ENCODE measurements at regions not wholly inside any gene's neighbourhood (a gene's known extent, or its start where the extent isn't known, plus 50 kb on each side); places are given as distances from the start of the nearest gene placed in this dataset.

GRCh38 chr12:124461851-124462623 is 105.4 kb downstream of the NCOR2 start:
- no peak for DNase-seq (ENCODE audit: low read depth)
- no peak overlapping the region for H3K4me3 ChIP-seq (ENCODE audit: low read depth, low read length)

DNA sequence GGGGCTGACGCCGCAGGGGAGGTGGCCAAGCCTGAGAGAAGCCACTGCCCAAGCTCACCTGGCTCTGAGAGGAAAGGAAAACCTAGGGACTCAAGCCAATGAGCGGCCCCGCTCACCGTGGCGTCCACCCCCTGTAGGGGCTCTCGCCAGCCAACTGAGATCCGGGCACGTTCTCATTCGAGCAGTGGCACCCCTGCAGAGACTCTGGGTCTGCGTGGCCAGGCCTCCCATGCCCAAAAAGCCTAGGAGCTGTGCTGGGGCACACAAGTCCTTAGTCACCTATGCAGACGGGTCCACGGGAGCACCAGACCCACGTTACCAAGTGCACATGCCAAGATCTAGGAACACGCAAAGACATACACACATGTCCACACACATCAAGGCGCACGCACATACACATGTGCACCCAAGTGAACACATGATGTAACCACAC is 106.2 kb downstream of the NCOR2 start:
- no peak for DNase-seq (ENCODE audit: low read depth)
- H3K4me3 ChIP-seq (ENCODE audit: low read depth, low read length) = no peak overlapping the region

- no peak overlapping the region for H3K4me3 ChIP-seq (ENCODE audit: low read depth, low read length)
- no peak for DNase-seq (ENCODE audit: low read depth)
Measured at GRCh38 chr12:124460771-124461170, 106.6 kb downstream of the NCOR2 start.

- no peak overlapping the region for H3K4me3 ChIP-seq (ENCODE audit: low read depth, low read length)
- DNase-seq (ENCODE audit: low read depth) = no peak
Measured at GRCh38 chr12:124459852-124460645, 107.4 kb downstream of the NCOR2 start.

- H3K4me3 ChIP-seq (ENCODE audit: low read depth, low read length) = no peak overlapping the region
- no peak for DNase-seq (ENCODE audit: low read depth)
Measured at GRCh38 chr12:124458992-124459851, 108.2 kb downstream of the NCOR2 start.

- H3K4me3 ChIP-seq (ENCODE audit: low read depth, low read length) = no peak overlapping the region
- DNase-seq (ENCODE audit: low read depth) = no peak
Measured at GRCh38 chr12:124458220-124458991, 109.0 kb downstream of the NCOR2 start.

DNA sequence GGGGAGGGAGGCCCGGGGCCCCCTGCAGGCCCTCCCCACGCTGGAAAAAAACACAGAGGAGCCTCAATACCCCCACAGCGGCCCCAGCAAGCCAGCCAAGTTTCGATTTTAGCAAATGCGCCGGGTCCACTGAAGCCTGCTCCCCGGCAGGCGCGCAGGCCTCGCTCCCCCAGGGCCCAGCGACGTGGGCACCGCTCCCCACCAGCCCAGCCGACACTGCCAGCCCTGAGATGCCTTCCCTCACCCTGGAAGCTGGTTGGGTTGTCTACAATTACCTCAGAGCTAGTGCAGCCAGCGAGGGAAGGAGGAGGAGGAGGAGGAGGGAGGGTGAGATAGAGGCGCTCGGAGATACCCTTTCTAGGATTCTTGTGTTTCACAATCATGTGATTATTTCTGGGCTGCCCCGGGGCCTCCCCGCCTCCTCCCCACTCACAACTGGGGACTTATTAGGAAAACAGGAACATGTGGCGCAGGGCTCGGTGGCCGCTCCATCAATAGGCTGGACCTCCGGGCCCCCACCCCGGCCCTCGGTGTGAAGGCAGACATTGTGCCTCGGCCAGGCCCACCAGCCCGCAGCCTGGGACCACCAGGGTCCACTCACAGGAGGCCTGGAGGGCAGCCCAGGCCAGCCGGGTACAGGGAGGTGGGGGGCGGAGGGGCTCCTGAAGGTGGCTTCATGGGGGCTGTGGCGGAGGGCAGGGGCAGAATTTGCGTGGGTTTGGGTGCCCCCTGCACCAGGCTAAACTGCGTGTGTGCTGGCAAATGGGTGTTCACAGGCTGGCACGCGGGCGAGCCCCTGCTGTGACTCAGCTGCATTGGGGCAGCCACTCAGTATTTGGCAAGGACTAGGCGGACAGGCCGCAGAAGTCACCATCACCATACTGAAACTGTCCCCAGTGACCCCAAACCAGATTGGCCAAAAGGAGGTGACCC is 109.9 kb downstream of the NCOR2 start:
- no peak overlapping the region for H3K4me3 ChIP-seq (ENCODE audit: low read depth, low read length)
- no peak for DNase-seq (ENCODE audit: low read depth)

- H3K4me3 ChIP-seq (ENCODE audit: low read depth, low read length) = no peak overlapping the region
- DNase-seq (ENCODE audit: low read depth) = no peak
Measured at GRCh38 chr12:124456652-124457152, 110.7 kb downstream of the NCOR2 start.

DNA sequence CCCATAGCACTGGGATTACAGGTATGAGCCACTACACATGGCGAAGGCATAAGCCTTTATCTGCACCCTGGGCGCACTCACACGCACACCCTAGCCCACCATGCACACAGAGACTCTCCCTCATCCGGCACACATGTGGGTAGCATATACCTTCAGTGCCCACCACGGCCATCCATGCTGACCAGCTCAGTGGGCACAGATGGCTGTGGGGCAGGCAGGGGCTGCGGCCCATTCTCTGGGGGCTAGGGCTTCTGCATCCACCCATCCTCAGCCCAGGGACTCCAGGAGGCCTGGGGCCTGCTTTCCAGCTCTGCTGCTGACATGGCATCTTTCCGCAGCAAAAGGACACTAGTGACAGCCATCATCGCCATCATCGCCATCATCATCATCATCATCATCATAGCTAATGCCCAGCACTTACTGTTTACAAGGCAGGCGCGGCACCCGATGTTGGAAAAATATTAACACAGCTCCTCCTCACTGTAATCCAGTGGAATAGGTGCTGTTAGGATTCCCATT is 111.2 kb downstream of the NCOR2 start:
- DNase-seq (ENCODE audit: low read depth) = no peak
- no peak overlapping the region for H3K4me3 ChIP-seq (ENCODE audit: low read depth, low read length)

DNA sequence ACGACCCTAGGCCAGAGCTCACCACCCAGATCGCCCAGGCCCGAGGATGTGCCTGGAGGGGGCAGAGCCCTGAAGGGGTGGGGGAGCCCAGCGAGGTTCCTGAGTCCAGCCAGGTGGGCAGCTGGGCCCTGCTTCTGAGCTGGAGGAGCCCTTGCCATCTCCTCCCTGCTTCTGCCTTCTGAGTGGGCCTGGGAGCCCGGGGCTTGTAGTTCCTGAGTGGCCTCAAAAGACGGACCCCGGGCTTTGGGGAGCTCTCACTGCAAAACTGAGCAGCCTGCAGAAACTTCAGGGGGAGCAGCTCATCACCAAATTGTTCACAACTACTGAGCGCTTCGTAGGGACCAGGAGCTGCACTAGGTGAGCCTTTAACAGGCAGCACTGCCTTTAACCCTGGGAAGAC is 112.1 kb downstream of the NCOR2 start:
- no peak overlapping the region for H3K4me3 ChIP-seq (ENCODE audit: low read depth, low read length)
- no peak for DNase-seq (ENCODE audit: low read depth)

DNA sequence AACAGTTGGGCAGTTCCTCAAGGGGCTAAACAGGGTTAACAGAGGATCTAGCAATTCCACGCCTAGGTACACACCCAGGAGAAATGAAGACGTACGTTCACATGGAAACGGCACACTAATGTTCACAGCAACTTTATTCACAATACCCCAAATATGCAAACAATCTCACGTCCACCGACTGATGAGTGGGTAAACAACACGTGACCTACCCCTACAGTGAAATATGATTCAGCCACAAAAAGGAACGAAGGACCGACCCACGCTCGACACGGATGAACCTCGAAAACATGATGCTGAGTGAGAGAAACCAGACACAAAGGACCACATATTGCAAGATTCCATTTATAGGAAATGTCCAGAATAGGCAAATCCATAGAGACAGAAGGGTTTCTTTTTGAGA is 112.7 kb downstream of the NCOR2 start:
- no peak for DNase-seq (ENCODE audit: low read depth)
- H3K4me3 ChIP-seq (ENCODE audit: low read depth, low read length) = no peak overlapping the region

GRCh38 chr12:124454352-124454725 is 113.1 kb downstream of the NCOR2 start:
- no peak overlapping the region for H3K4me3 ChIP-seq (ENCODE audit: low read depth, low read length)
- no peak for DNase-seq (ENCODE audit: low read depth)

- no peak for DNase-seq (ENCODE audit: low read depth)
- no peak overlapping the region for H3K4me3 ChIP-seq (ENCODE audit: low read depth, low read length)
Measured at GRCh38 chr12:124453419-124454351, 113.7 kb downstream of the NCOR2 start.

- no peak for DNase-seq (ENCODE audit: low read depth)
- H3K4me3 ChIP-seq (ENCODE audit: low read depth, low read length) = no peak overlapping the region
Measured at GRCh38 chr12:124452576-124453331, 114.7 kb downstream of the NCOR2 start.

GRCh38 chr12:124451637-124452243 is 115.7 kb downstream of the NCOR2 start:
- H3K4me3 ChIP-seq (ENCODE audit: low read depth, low read length) = no peak overlapping the region
- DNase-seq (ENCODE audit: low read depth) = no peak

DNA sequence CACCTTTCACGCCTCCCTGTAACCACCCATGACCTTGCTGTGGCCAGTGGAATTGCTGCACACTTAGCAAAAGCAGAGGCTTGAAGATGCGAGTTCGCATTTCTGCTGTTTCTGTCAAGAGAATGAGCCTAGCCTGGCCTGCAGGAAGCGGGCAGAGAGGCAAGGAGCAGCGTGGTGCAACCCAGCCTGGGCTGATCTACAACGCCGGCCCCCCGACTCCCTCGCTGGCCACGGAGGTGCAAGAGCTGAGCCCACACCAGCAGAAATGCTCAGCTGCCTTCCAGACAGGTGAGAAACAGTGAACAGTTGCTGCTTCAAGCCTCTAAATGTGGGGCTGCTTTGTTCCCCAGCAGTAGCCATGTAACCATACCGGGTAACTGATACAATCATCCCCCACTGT is 116.4 kb downstream of the NCOR2 start:
- no peak overlapping the region for H3K4me3 ChIP-seq (ENCODE audit: low read depth, low read length)
- no peak for DNase-seq (ENCODE audit: low read depth)
